Osteocyte (in vitro differentiated cells): ENCODE measurements at regions not wholly inside any gene's neighbourhood (a gene's known extent, or its start where the extent isn't known, plus 50 kb on each side); places are given as distances from the start of the nearest gene placed in this dataset.

Experiments used
- DNase-seq: peaks from one replicate; pipeline ENCODE4 v3.0.0; 2021; ENCODE audit warnings: mixed read lengths; ENCODE audit not compliant: unreplicated experiment; ENCODE audit errors: extremely low spot score
- H3K27ac Mint-ChIP-seq: one replicate; pipeline ENCODE4 v1.8.0; 2021; ENCODE audit warnings: mild to moderate bottlenecking, mixed read lengths; ENCODE audit not compliant: unreplicated experiment
- H3K27me3 Mint-ChIP-seq: one replicate; pipeline ENCODE4 v1.8.0; 2021; ENCODE audit warnings: mixed read lengths; ENCODE audit not compliant: unreplicated experiment
- H3K36me3 Mint-ChIP-seq: one replicate; pipeline ENCODE4 v1.8.0; 2021; ENCODE audit warnings: mixed read lengths; ENCODE audit not compliant: unreplicated experiment
- H3K4me1 Mint-ChIP-seq: one replicate; pipeline ENCODE4 v1.8.0; 2021; ENCODE audit warnings: mixed read lengths; ENCODE audit not compliant: unreplicated experiment
- H3K4me3 Mint-ChIP-seq: one replicate; pipeline ENCODE4 v1.8.0; 2021; ENCODE audit warnings: mild to moderate bottlenecking, moderate library complexity, mixed read lengths; ENCODE audit not compliant: unreplicated experiment
- H3K9me3 Mint-ChIP-seq: one replicate; pipeline ENCODE4 v1.8.0; 2021; ENCODE audit warnings: mixed read lengths; ENCODE audit not compliant: unreplicated experiment
- CTCF ChIP-seq: fragments of 200-600 bp; sonication (generic); IDR thresholded peaks from 2 replicates; pipeline ENCODE4 v1.5.0; 2021; ENCODE audit warnings: antibody characterized with exemption, mild to moderate bottlenecking, moderate library complexity

- no peak for TF ChIP-seq CTCF
- Mint-ChIP-seq H3K4me1 (no peaks in the 10 kb centered on the region), H3K27me3 (peaks cover 40% of the 10 kb centered on the region), H3K9me3 (no peaks in the 10 kb centered on the region), H3K36me3 (no peaks in the 10 kb centered on the region), H3K4me3 (no peak overlapping the region), H3K27ac (no peak overlapping the region)
- DNase-seq, result no peak
These were observed 206.9 kb downstream of the RPLP1 start for GRCh38 chr15:69659454-69660050.

- Mint-ChIP-seq H3K27ac (no peak overlapping the region), H3K36me3 (no peaks in the 10 kb centered on the region), H3K4me1 (no peaks in the 10 kb centered on the region), H3K9me3 (no peaks in the 10 kb centered on the region), H3K4me3 (no peak overlapping the region), H3K27me3 (peaks cover 43% of the 10 kb centered on the region)
- no peak for TF ChIP-seq CTCF
- DNase-seq, result no peak
These were observed 207.5 kb downstream of the RPLP1 start for GRCh38 chr15:69660114-69660513.

DNA sequence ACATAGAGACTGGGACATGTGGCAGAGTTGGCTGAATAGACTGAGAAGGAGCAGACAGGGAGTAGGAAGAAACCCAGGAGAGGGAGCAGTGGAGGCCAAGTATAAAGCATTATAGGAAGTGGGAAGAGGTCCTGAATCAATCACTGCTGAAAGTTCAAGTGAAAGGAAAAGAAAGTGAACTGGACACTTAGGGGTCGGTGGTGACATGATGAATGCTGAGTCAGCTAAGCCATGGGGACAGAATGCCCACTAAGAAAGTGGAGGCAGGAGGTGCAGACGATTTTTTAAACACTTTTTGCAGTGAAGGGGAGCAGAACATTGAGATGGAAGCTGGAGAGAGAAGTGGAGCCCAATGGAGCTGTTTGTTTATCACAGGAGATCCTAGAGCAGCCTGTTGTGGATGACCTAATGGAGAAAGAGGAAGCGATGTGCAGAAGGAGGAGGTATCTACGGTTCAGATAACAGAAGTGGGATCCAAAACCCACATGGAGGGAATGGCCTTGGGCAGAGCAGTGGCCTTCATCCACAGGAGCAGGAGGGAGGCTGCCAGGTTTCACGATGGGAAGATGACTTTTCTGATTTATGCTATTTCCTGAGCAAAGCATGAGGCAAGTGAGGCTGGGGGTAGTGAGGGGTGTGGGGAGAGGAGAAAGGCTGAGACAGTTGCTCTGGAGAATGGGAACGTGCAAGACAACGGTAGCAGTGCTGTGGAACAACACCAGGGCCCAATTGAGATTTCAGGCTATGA is 208.2 kb downstream of the RPLP1 start:
- no peak for DNase-seq
- Mint-ChIP-seq H3K27ac (no peak overlapping the region), H3K36me3 (no peaks in the 10 kb centered on the region), H3K4me3 (no peak overlapping the region), H3K9me3 (no peaks in the 10 kb centered on the region), H3K4me1 (no peaks in the 10 kb centered on the region), H3K27me3 (peaks cover 43% of the 10 kb centered on the region)
- no peak for TF ChIP-seq CTCF

DNA sequence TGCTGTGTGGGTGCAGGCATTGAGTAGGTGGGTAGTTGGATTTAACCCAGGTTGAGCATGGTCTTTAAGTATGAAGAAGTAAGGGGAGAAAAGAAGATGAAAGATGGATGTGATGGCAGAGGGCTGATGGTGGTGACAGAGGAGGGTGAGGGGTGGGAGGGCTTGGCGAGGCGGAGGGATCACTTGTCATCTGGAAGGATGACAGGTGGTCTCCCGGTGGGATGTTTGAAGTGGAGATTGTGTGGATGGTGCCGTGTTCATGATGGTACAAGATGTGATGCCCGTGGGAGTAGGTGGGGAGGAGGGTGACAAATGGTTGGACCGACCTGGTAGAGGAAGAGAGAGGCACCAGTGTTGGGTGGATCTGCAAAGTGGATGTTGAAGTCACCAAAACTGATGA is 208.8 kb downstream of the RPLP1 start:
- TF ChIP-seq CTCF, result no peak
- Mint-ChIP-seq H3K9me3 (no peaks in the 10 kb centered on the region), H3K36me3 (no peaks in the 10 kb centered on the region), H3K27me3 (peaks cover 44% of the 10 kb centered on the region), H3K4me1 (no peaks in the 10 kb centered on the region), H3K4me3 (no peak overlapping the region), H3K27ac (no peak overlapping the region)
- DNase-seq, result no peak

- Mint-ChIP-seq H3K4me3 (no peak overlapping the region), H3K27ac (no peak overlapping the region), H3K4me1 (no peaks in the 10 kb centered on the region), H3K36me3 (no peaks in the 10 kb centered on the region), H3K27me3 (peaks cover 40% of the 10 kb centered on the region), H3K9me3 (no peaks in the 10 kb centered on the region)
- TF ChIP-seq CTCF, result no peak
- DNase-seq, result no peak
These were observed 209.4 kb downstream of the RPLP1 start for GRCh38 chr15:69661871-69662644.
